H1 (cell line): ENCODE measurements at regions not wholly inside any gene's neighbourhood (a gene's known extent, or its start where the extent isn't known, plus 50 kb on each side); places are given as distances from the start of the nearest gene placed in this dataset.
A peak's percentile ranks its signal among the peaks of the same experiment; 100 is the strongest.

Experiments
- CTCF ChIA-PET: fragments of 300-600 bp; sonication (Branson Sonifier 250); formaldehyde crosslinking; loops from one replicate; lab custom pipeline; 2021; ENCODE audit not compliant: partially characterized antibody; lab: Charles Lee
- POLR2A ChIA-PET: fragments of 300-600 bp; sonication (Branson Sonifier 250); formaldehyde crosslinking; loops from one replicate; lab custom pipeline; 2021; ENCODE audit warnings: inconsistent platforms; ENCODE audit not compliant: partially characterized antibody; lab: Charles Lee
- DNase-seq, 2 experiments: peaks; one replicate each; pipeline versions ENCODE4 v3.0.0 to v3.0.0-alpha.2; 2010 to 2022; ENCODE audit warnings: low spot score in 2 of 2, low read depth in 1 of 2, mixed read lengths in 1 of 2
- FAIRE-seq: peaks from 2 replicates; lab custom pipeline; 2011; peaks lifted over from hg19 to GRCh38; lab: Jason Lieb, UNC
- H2AFZ ChIP-seq: 2 replicates; pipeline ENCODE4 v1.8.1; 2012; ENCODE audit warnings: low read length, inconsistent platforms
- H2AK5ac ChIP-seq: 2 replicates; pipeline ENCODE4 v1.6.1; 2013; ENCODE audit warnings: low read depth, low read length
- H2BK120ac ChIP-seq: replicated peaks from 2 replicates; pipeline ENCODE3; 2013; ENCODE audit warnings: low read depth, low read length, inconsistent platforms
- H2BK12ac ChIP-seq: 2 replicates; pipeline ENCODE4 v1.6.1; 2013; ENCODE audit warnings: low read depth, low read length
- H2BK15ac ChIP-seq: 2 replicates; pipeline ENCODE4 v1.6.1; 2013; ENCODE audit warnings: low read length
- H2BK20ac ChIP-seq: 2 replicates; pipeline ENCODE4 v1.6.1; 2013; ENCODE audit warnings: low read length
- H2BK5ac ChIP-seq: 2 replicates; pipeline ENCODE4 v1.6.1; 2013; ENCODE audit warnings: low read depth, low read length
- H3K14ac ChIP-seq: 2 replicates; pipeline ENCODE4 v1.6.1; 2013; ENCODE audit warnings: inconsistent platforms; ENCODE audit not compliant: insufficient read length
- H3K18ac ChIP-seq: 2 replicates; pipeline ENCODE4 v1.6.1; 2013; ENCODE audit warnings: low read length; ENCODE audit errors: extremely low read depth
- H3K23ac ChIP-seq: 2 replicates; pipeline ENCODE4 v1.6.1; 2013; ENCODE audit warnings: inconsistent platforms; ENCODE audit not compliant: insufficient read length
- H3K23me2 ChIP-seq: 2 replicates; pipeline ENCODE4 v1.6.1; 2013; ENCODE audit warnings: low read depth, low read length
- H3K27ac ChIP-seq: 2 replicates; pipeline ENCODE4 v1.6.1; 2011; ENCODE audit warnings: low read depth, low read length, inconsistent platforms
- H3K27me3 ChIP-seq, 4 experiments: replicated peaks in 1 of 4; 1 replicate in 1 of 4; 2 replicates in 3 of 4; pipeline versions ENCODE4 v1.6.1 to v1.8.1; 2011 to 2013; ENCODE audit warnings: low read length in 3 of 4, mild to moderate bottlenecking in 3 of 4, inconsistent platforms in 2 of 4, mixed read lengths in 2 of 4, moderate library complexity in 1 of 4; ENCODE audit not compliant: control insufficient read depth in 3 of 4, insufficient read depth in 3 of 4; ENCODE audit errors: extremely low read depth in 1 of 4
- H3K36me3 ChIP-seq, 4 experiments: 2 replicates each; pipeline versions ENCODE4 v1.6.1 to v1.8.1; 2011 to 2013; ENCODE audit warnings: mild to moderate bottlenecking in 4 of 4, low read length in 3 of 4, moderate library complexity in 2 of 4, control low read depth in 1 of 4, inconsistent platforms in 1 of 4; ENCODE audit not compliant: insufficient read depth in 4 of 4, control insufficient read depth in 2 of 4
- H3K4ac ChIP-seq: replicated peaks from 2 replicates; pipeline ENCODE3; 2013; ENCODE audit warnings: low read length, low read depth, mixed read lengths, inconsistent platforms; ENCODE audit not compliant: insufficient read length
- H3K4me1 ChIP-seq, 4 experiments: replicated peaks in 1 of 4; 1 replicate in 1 of 4; 2 replicates in 3 of 4; pipeline versions ENCODE4 v1.6.1 to v1.8.1; 2011 to 2013; ENCODE audit warnings: low read length in 3 of 4, inconsistent platforms in 2 of 4, mixed read lengths in 1 of 4; ENCODE audit not compliant: insufficient read depth in 4 of 4, control insufficient read depth in 3 of 4
- H3K4me2 ChIP-seq, 2 experiments: 2 replicates each; pipeline versions ENCODE4 v1.6.1 to v1.8.1; 2011 to 2013; ENCODE audit warnings: low read depth in 2 of 2, low read length in 2 of 2, control low read depth in 1 of 2, inconsistent platforms in 1 of 2, mild to moderate bottlenecking in 1 of 2; ENCODE audit not compliant: insufficient read depth in 1 of 2
- H3K4me3 ChIP-seq, 4 experiments: fragments of 200-600, 300-600 bp in 1 of 4; sonication (generic), shearing (Covaris generic), sonication (Bioruptor Twin) in 1 of 4; 2 replicates each; pipeline versions ENCODE4 v1.5.1 to v1.8.1; 2011 to 2016; ENCODE audit warnings: low read length in 4 of 4, low read depth in 3 of 4, control low read depth in 2 of 4, inconsistent platforms in 2 of 4, mild to moderate bottlenecking in 2 of 4, mixed read lengths in 1 of 4, moderate library complexity in 1 of 4; ENCODE audit not compliant: insufficient read depth in 2 of 4; ENCODE audit errors: extremely low read depth in 1 of 4
- H3K56ac ChIP-seq: replicated peaks from 2 replicates; pipeline ENCODE3; 2013; ENCODE audit warnings: low read depth, mild to moderate bottlenecking, mixed read lengths, low read length, inconsistent platforms; ENCODE audit not compliant: insufficient read length
- H3K79me1 ChIP-seq: 2 replicates; pipeline ENCODE4 v1.6.1; 2013; ENCODE audit warnings: low read depth, low read length, control low read depth
- H3K79me2 ChIP-seq, 2 experiments: 2 replicates each; pipeline versions ENCODE4 v1.6.1 to v1.8.1; 2012 to 2013; ENCODE audit warnings: low read length in 2 of 2, mild to moderate bottlenecking in 2 of 2, inconsistent platforms in 1 of 2; ENCODE audit not compliant: insufficient read depth in 2 of 2, control insufficient read depth in 1 of 2
- H3K9ac ChIP-seq, 4 experiments: replicated peaks in 1 of 4; 1 replicate in 1 of 4; 2 replicates in 3 of 4; pipeline versions ENCODE4 v1.6.1 to v1.8.1; 2011 to 2013; ENCODE audit warnings: low read depth in 3 of 4, low read length in 3 of 4, control low read depth in 2 of 4, mild to moderate bottlenecking in 2 of 4, moderate library complexity in 2 of 4, inconsistent platforms in 1 of 4; ENCODE audit errors: extremely low read depth in 1 of 4
- H3K9me3 ChIP-seq, 2 experiments: 2 replicates each; pipeline versions ENCODE4 v1.6.1 to v1.8.1; 2012 to 2013; ENCODE audit warnings: mild to moderate bottlenecking in 2 of 2, moderate library complexity in 2 of 2, control low read depth in 1 of 2, inconsistent platforms in 1 of 2, low read depth in 1 of 2, low read length in 1 of 2, mixed read lengths in 1 of 2; ENCODE audit not compliant: insufficient read depth in 2 of 2
- H4K20me1 ChIP-seq, 2 experiments: replicated peaks in 1 of 2; 2 replicates each; pipeline versions ENCODE3 to v1.8.1; 2011 to 2013; ENCODE audit warnings: inconsistent platforms in 2 of 2, low read length in 2 of 2, mild to moderate bottlenecking in 1 of 2; ENCODE audit not compliant: insufficient read depth in 2 of 2, control insufficient read depth in 1 of 2
- H4K5ac ChIP-seq: 2 replicates; pipeline ENCODE4 v1.6.1; 2013; ENCODE audit warnings: low read length, low read depth, mixed read lengths, inconsistent platforms; ENCODE audit not compliant: insufficient read length
- H4K8ac ChIP-seq: 2 replicates; pipeline ENCODE4 v1.8.0; 2013; ENCODE audit warnings: mild to moderate bottlenecking, moderate library complexity, low read length, inconsistent platforms; ENCODE audit not compliant: insufficient read depth; ENCODE audit errors: extremely low read depth
- H4K91ac ChIP-seq: replicated peaks from 2 replicates; pipeline ENCODE3; 2013; ENCODE audit warnings: low read length, mixed read lengths, inconsistent platforms; ENCODE audit not compliant: insufficient read length
- SP4 ChIP-seq: IDR thresholded peaks from 2 replicates; pipeline ENCODE4 v1.6.1; 2012; ENCODE audit warnings: low read length, inconsistent platforms
- TBP ChIP-seq: IDR thresholded peaks from 2 replicates; pipeline ENCODE4 v1.6.1; 2011; ENCODE audit warnings: low read depth, low read length, improper control_type of control experiment
- WGBS, 2 experiments: shearing (Covaris generic) in 1 of 2; methylation state at CpG; one replicate each; pipeline versions ENCODE4 v1.1.6 to v1.1.7; 2013 to 2015; ENCODE audit warnings: low lambda C conversion rate in 2 of 2, mixed read lengths in 2 of 2, inconsistent platforms in 1 of 2, low coverage in 1 of 2, missing lambda C conversion rate in 1 of 2; ENCODE audit not compliant: insufficient replicate concordance in 2 of 2, insufficient coverage in 1 of 2, insufficient read length in 1 of 2; ENCODE audit errors: extremely low coverage in 1 of 2, missing lambda C conversion rate in 1 of 2; 5-methylcytosine and 5-hydroxymethylcytosine counted together

- whole genome bisulfite sequencing, 2 experiments = 83% methylated on average over 1 of the region's 1 CpG; no CpG with 5 or more reads in 1 of the 2 experiments
- no peak for FAIRE-seq
- TF ChIP-seq TBP (no peak), SP4 (no peak)
These were observed 166.4 kb downstream of the HAPSTR1 start for GRCh38 chr16:9257843-9258242.

More at GRCh38 chr16:9257843-9258242, 166.4 kb downstream of the HAPSTR1 start:
- H3K4ac ChIP-seq = no peak overlapping the region
- no peak overlapping the region for H3K23ac ChIP-seq
- H3K4me2 ChIP-seq = no peak overlapping the region
- H3K27ac ChIP-seq = no peak overlapping the region
- no peak overlapping the region for H3K56ac ChIP-seq
- no peaks in the 10 kb centered on the region for H3K9me3 ChIP-seq
- H2AFZ ChIP-seq = no peak overlapping the region
- H3K27me3 ChIP-seq = no peaks in the 10 kb centered on the region
- H3K14ac ChIP-seq = no peak overlapping the region
- no peak overlapping the region for H3K18ac ChIP-seq
- no peak overlapping the region for H2BK15ac ChIP-seq
- no peak overlapping the region for H2AK5ac ChIP-seq
- no peak overlapping the region for H2BK5ac ChIP-seq
- H4K5ac ChIP-seq = no peak overlapping the region
- no peak overlapping the region for H3K4me3 ChIP-seq
- no peak overlapping the region for H4K8ac ChIP-seq
- no peak for DNase-seq
- H2BK120ac ChIP-seq = no peak overlapping the region
- ChIA-PET CTCF (interaction anchor here (0.5 to 10.8 kb wide), 61 partner anchors 8 to 1069 kb away, joined by 3 to 86 read pairs (median 4); partner anchors contain the start of gene GRIN2A), POLR2A (interaction anchor here (1.2 kb wide), 1 partner anchor 31 kb away, joined by 3 read pairs; no protein-coding TSS in a partner anchor)
- H3K23me2 ChIP-seq = no peaks in the 10 kb centered on the region
- no peaks in the 10 kb centered on the region for H3K79me2 ChIP-seq
- no peaks in the 10 kb centered on the region for H4K20me1 ChIP-seq
- H3K79me1 ChIP-seq = no peaks in the 10 kb centered on the region
- no peak overlapping the region for H4K91ac ChIP-seq
- no peaks in the 10 kb centered on the region for H3K36me3 ChIP-seq
- 0 out of 2 replicates have a peak overlapping the region, but pooled peaks have one; percentile 69 for H2BK12ac ChIP-seq
- no peak overlapping the region for H3K9ac ChIP-seq
- peaks cover 0 to 4% (median under 1%) of the 10 kb centered on the region in 4 experiments; a peak in 3 of 7 replicates for H3K4me1 ChIP-seq
- H2BK20ac ChIP-seq = no peak overlapping the region
